ENCODE measurements at regions not wholly inside any gene's neighbourhood (a gene's known extent, or its start where the extent isn't known, plus 50 kb on each side); places are given as distances from the start of the nearest gene placed in this dataset.

DNA sequence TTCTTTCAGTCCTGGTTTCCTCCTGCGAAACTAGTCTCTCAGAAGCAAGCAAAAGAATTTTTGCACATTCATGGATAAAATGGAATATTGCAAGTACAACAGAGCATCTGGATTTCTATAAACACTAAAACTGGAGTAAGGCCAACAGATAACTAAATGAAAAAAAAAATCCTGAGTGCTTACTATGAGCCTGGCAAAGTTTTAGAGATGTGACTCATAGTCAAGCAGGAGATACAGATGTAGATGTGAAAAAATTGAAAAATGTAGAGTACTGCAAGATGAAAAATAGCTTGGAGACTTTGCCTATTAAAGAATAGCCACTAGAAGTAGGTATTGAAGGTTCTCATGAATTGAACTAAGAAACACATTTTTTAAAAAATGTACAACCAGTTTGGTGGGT lies 397.4 kb downstream of the OTOL1 start:
- Histone ChIP-seq H3K4me1 (ENCODE audit: control insufficient read depth in 1 of 2, insufficient read depth in 2 of 2, low read depth in 1 of 2, low read length in 1 of 2) (peaks cover 0 to 8% of the 10 kb centered on the region in 2 experiments; a peak in 2 of 4 replicates), H3K9me3 (no peaks in the 10 kb centered on the region), H4K20me1 (ENCODE audit: insufficient read depth) (no peaks in the 10 kb centered on the region), H3K27me3 (ENCODE audit: insufficient read depth) (no peaks in the 10 kb centered on the region), H2AFZ (ENCODE audit: low read depth) (no peak overlapping the region), H3K9me2 (no peaks in the 10 kb centered on the region), H3K36me3 (replicated peaks in 1 of 2; ENCODE audit: control insufficient read depth in 1 of 2, insufficient read depth in 2 of 2, low read length in 1 of 2) (no peaks in the 10 kb centered on the region), H3F3A (replicated peaks; ENCODE audit: insufficient read depth) (peaks cover 3% of the 10 kb centered on the region), H3K4me2 (0 out of 2 replicates have a peak overlapping the region, but pooled peaks have one; percentile 26), H3K79me2 (ENCODE audit: insufficient read depth) (no peaks in the 10 kb centered on the region), H3K27ac (ENCODE audit: low read depth in 2 of 2, low read length in 1 of 2) (peak overlapping the region in 1 of 2 experiments; percentile 58; a peak in 1 of 4 replicates), H3K9ac (no peak overlapping the region), H3K4me3 (ENCODE audit: low read depth in 2 of 2, low read length in 1 of 2) (no peak overlapping the region)
- DNase-seq, result no peak
- TF ChIP-seq, protein P1, sequence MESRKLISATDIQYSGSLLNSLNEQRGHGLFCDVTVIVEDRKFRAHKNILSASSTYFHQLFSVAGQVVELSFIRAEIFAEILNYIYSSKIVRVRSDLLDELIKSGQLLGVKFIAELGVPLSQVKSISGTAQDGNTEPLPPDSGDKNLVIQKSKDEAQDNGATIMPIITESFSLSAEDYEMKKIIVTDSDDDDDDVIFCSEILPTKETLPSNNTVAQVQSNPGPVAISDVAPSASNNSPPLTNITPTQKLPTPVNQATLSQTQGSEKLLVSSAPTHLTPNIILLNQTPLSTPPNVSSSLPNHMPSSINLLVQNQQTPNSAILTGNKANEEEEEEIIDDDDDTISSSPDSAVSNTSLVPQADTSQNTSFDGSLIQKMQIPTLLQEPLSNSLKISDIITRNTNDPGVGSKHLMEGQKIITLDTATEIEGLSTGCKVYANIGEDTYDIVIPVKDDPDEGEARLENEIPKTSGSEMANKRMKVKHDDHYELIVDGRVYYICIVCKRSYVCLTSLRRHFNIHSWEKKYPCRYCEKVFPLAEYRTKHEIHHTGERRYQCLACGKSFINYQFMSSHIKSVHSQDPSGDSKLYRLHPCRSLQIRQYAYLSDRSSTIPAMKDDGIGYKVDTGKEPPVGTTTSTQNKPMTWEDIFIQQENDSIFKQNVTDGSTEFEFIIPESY (IDR thresholded peaks at IDR 0.05; ENCODE audit: borderline replicate concordance, low read depth), result no peak
- no peak for TF ChIP-seq ELF1 (IDR thresholded peaks at IDR 0.05)
- no peak for TF ChIP-seq RXRA (IDR thresholded peaks at IDR 0.05; ENCODE audit: borderline replicate concordance, low read depth)
- TF ChIP-seq IRF3 (IDR thresholded peaks at IDR 0.05; ENCODE audit: low read depth, low read length), result no peak
- TF ChIP-seq FOSL2 (IDR thresholded peaks at IDR 0.05; ENCODE audit: borderline replicate concordance, low read depth), result peak; percentile 24; the same call in 1 of the 2 replicates
- peak; percentile 43; the same call in 1 of the 2 replicates for TF ChIP-seq NFIC (IDR thresholded peaks at IDR 0.05; ENCODE audit: borderline replicate concordance)
- no peak for TF ChIP-seq MXI1 (IDR thresholded peaks at IDR 0.05; ENCODE audit: low read depth, low read length)
- TF ChIP-seq YY1 (IDR thresholded peaks at IDR 0.05; ENCODE audit: low read depth), result no peak
- TF ChIP-seq FOXM1 (IDR thresholded peaks at IDR 0.05; ENCODE audit: low read depth), result no peak
- TF ChIP-seq TCF12 (IDR thresholded peaks at IDR 0.05), result peak; percentile 42; the same call in 1 of the 2 replicates
- TF ChIP-seq, protein P2, sequence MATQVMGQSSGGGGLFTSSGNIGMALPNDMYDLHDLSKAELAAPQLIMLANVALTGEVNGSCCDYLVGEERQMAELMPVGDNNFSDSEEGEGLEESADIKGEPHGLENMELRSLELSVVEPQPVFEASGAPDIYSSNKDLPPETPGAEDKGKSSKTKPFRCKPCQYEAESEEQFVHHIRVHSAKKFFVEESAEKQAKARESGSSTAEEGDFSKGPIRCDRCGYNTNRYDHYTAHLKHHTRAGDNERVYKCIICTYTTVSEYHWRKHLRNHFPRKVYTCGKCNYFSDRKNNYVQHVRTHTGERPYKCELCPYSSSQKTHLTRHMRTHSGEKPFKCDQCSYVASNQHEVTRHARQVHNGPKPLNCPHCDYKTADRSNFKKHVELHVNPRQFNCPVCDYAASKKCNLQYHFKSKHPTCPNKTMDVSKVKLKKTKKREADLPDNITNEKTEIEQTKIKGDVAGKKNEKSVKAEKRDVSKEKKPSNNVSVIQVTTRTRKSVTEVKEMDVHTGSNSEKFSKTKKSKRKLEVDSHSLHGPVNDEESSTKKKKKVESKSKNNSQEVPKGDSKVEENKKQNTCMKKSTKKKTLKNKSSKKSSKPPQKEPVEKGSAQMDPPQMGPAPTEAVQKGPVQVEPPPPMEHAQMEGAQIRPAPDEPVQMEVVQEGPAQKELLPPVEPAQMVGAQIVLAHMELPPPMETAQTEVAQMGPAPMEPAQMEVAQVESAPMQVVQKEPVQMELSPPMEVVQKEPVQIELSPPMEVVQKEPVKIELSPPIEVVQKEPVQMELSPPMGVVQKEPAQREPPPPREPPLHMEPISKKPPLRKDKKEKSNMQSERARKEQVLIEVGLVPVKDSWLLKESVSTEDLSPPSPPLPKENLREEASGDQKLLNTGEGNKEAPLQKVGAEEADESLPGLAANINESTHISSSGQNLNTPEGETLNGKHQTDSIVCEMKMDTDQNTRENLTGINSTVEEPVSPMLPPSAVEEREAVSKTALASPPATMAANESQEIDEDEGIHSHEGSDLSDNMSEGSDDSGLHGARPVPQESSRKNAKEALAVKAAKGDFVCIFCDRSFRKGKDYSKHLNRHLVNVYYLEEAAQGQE (IDR thresholded peaks at IDR 0.05; ENCODE audit: low read depth, low read length), result no peak
- peak in 1 of 2 experiments; percentile 42; a peak in 1 of 4 replicates for TF ChIP-seq EP300 (IDR thresholded peaks at IDR 0.05; ENCODE audit: borderline replicate concordance in 1 of 2, low read depth in 1 of 2, low read length in 1 of 2)
- no peak for TF ChIP-seq RFX5 (IDR thresholded peaks at IDR 0.05; ENCODE audit: low read length)
- 0 out of 2 replicates have a peak, but pooled peaks have one; percentile 9 for TF ChIP-seq GATA2 (CRISPR knock-in tag; IDR thresholded peaks at IDR 0.05)
- ChIA-PET CTCF (interaction anchor here (0.9 to 1.1 kb wide), 3 partner anchors 20 to 43 kb away, joined by 3 to 4 read pairs (median 3); no protein-coding TSS in a partner anchor), POLR2A (no interaction called here)
- 9% methylated on average over 1 of the region's 1 CpG for WGBS (ENCODE audit: low lambda C conversion rate)
